OCI-LY1 (cell line): ENCODE measurements at regions not wholly inside any gene's neighbourhood (a gene's known extent, or its start where the extent isn't known, plus 50 kb on each side); places are given as distances from the start of the nearest gene placed in this dataset.

Source experiments
- H2AFZ ChIP-seq: fragments of 200-600 bp; sonication (generic), shearing (Covaris generic); 2 replicates; pipeline ENCODE4 v1.6.0; 2014; ENCODE audit warnings: antibody characterized with exemption, mild to moderate bottlenecking, low read length
- H3F3A ChIP-seq: fragments of 200-600 bp; sonication (generic), shearing (Covaris generic); 2 replicates; pipeline ENCODE4 v1.6.0; 2014; ENCODE audit warnings: mild to moderate bottlenecking, antibody characterized with exemption, low read length, moderate library complexity; ENCODE audit not compliant: insufficient read depth
- H3K27ac ChIP-seq: fragments of 200-600 bp; sonication (generic); 2 replicates; pipeline ENCODE4 v1.5.1; 2014; ENCODE audit warnings: low read length, mixed run types, mild to moderate bottlenecking, low read depth; ENCODE audit not compliant: poor library complexity, severe bottlenecking
- H3K27me3 ChIP-seq: fragments of 200-600 bp; sonication (generic); 2 replicates; pipeline ENCODE4 v1.6.0; 2014; ENCODE audit warnings: antibody characterized with exemption, mild to moderate bottlenecking, low read length, moderate library complexity; ENCODE audit not compliant: insufficient read depth
- H3K36me3 ChIP-seq: fragments of 200-600 bp; sonication (generic); 2 replicates; pipeline ENCODE4 v1.6.1; 2014; ENCODE audit warnings: mild to moderate bottlenecking, antibody characterized with exemption, low read length, moderate library complexity, mixed read lengths; ENCODE audit not compliant: insufficient read depth
- H3K4me1 ChIP-seq: fragments of 200-600 bp; sonication (generic); 2 replicates; pipeline ENCODE4 v1.5.1; 2014; ENCODE audit warnings: mild to moderate bottlenecking, low read length, moderate library complexity; ENCODE audit not compliant: insufficient read depth, severe bottlenecking
- H3K4me2 ChIP-seq: fragments of 200-600 bp; sonication (generic), shearing (Covaris generic); 2 replicates; pipeline ENCODE4 v1.6.1; 2014; ENCODE audit warnings: low read length
- H3K4me3 ChIP-seq: fragments of 200-600 bp; sonication (generic); 2 replicates; pipeline ENCODE4 v1.5.1; 2014; ENCODE audit warnings: low read length, low read depth, mild to moderate bottlenecking, mixed read lengths; ENCODE audit not compliant: poor library complexity, severe bottlenecking
- H3K79me2 ChIP-seq: fragments of 200-600 bp; shearing (Covaris generic); 2 replicates; pipeline ENCODE4 v1.6.1; 2016; ENCODE audit warnings: mixed run types, low read length, mixed read lengths; ENCODE audit not compliant: insufficient read depth
- H3K9ac ChIP-seq: fragments of 200-600 bp; sonication (generic), shearing (Covaris generic); 2 replicates; pipeline ENCODE4 v1.6.1; 2014; ENCODE audit warnings: mild to moderate bottlenecking, low read length, mixed read lengths
- H3K9me2 ChIP-seq: fragments of 200-600 bp; sonication (generic), shearing (Covaris generic); 2 replicates; pipeline ENCODE4 v1.6.1; 2014; ENCODE audit warnings: low read depth, mild to moderate bottlenecking, low read length, mixed read lengths
- H3K9me3 ChIP-seq: fragments of 200-600 bp; shearing (Covaris generic); 2 replicates; pipeline ENCODE4 v1.6.1; 2014; ENCODE audit warnings: low read length, mixed read lengths
- H4K20me1 ChIP-seq: fragments of 200-600 bp; sonication (generic), shearing (Covaris generic); 2 replicates; pipeline ENCODE4 v1.6.0; 2016; ENCODE audit warnings: mild to moderate bottlenecking, low read length; ENCODE audit not compliant: insufficient read depth
- CTCF ChIP-seq: fragments of 200-600 bp; sonication (generic), shearing (Covaris generic); IDR thresholded peaks from 2 replicates; pipeline ENCODE4 v1.5.1; 2017; ENCODE audit warnings: mild to moderate bottlenecking, antibody characterized with exemption, low read length, moderate library complexity, mixed read lengths
- EZH2 ChIP-seq: fragments of 200-600 bp; sonication (generic), shearing (Covaris generic); IDR thresholded peaks from 2 replicates; pipeline ENCODE4 v1.8.0; 2017; ENCODE audit warnings: borderline replicate concordance, mixed run types, mild to moderate bottlenecking, antibody characterized with exemption, low read length, moderate library complexity, mixed read lengths

GRCh38 chr10:21172930-21173801, 276.1 kb upstream of the NEBL start:
- Histone ChIP-seq H3K9ac (no peak overlapping the region), H3K27me3 (no peaks in the 10 kb centered on the region), H3K9me2 (no peaks in the 10 kb centered on the region), H3K36me3 (no peaks in the 10 kb centered on the region), H3K9me3 (no peaks in the 10 kb centered on the region), H4K20me1 (no peaks in the 10 kb centered on the region), H3K4me2 (no peak overlapping the region), H3K4me1 (no peaks in the 10 kb centered on the region), H3K27ac (no peak overlapping the region), H3K79me2 (no peaks in the 10 kb centered on the region), H2AFZ (no peak overlapping the region), H3K4me3 (no peak overlapping the region), H3F3A (no peaks in the 10 kb centered on the region)
- TF ChIP-seq CTCF = no peak
- TF ChIP-seq EZH2 = no peak

- Histone ChIP-seq H3F3A (no peaks in the 10 kb centered on the region), H3K27me3 (no peaks in the 10 kb centered on the region), H3K4me2 (no peak overlapping the region), H2AFZ (no peak overlapping the region), H3K9me2 (no peaks in the 10 kb centered on the region), H3K27ac (no peak overlapping the region), H3K79me2 (no peaks in the 10 kb centered on the region), H3K36me3 (no peaks in the 10 kb centered on the region), H3K9ac (no peak overlapping the region), H4K20me1 (no peaks in the 10 kb centered on the region), H3K9me3 (no peaks in the 10 kb centered on the region), H3K4me1 (no peaks in the 10 kb centered on the region), H3K4me3 (no peak overlapping the region)
- TF ChIP-seq EZH2 (no peak), CTCF (no peak)
These were observed 275.4 kb upstream of the NEBL start for GRCh38 chr10:21172542-21172929.

- no peak for TF ChIP-seq CTCF
- no peak for TF ChIP-seq EZH2
- no peak overlapping the region for H3K4me2 ChIP-seq
- no peaks in the 10 kb centered on the region for H3F3A ChIP-seq
- no peak overlapping the region for H2AFZ ChIP-seq
- H3K9me2 ChIP-seq = no peaks in the 10 kb centered on the region
- no peaks in the 10 kb centered on the region for H3K4me1 ChIP-seq
- H4K20me1 ChIP-seq = no peaks in the 10 kb centered on the region
- H3K4me3 ChIP-seq = no peak overlapping the region
- H3K9me3 ChIP-seq = no peaks in the 10 kb centered on the region
- no peaks in the 10 kb centered on the region for H3K27me3 ChIP-seq
- H3K36me3 ChIP-seq = no peaks in the 10 kb centered on the region
- no peak overlapping the region for H3K9ac ChIP-seq
- H3K79me2 ChIP-seq = no peaks in the 10 kb centered on the region
- H3K27ac ChIP-seq = no peak overlapping the region
These were observed 274.9 kb upstream of the NEBL start for GRCh38 chr10:21171936-21172541.
